ENCODE measurements at regions not wholly inside any gene's neighbourhood (a gene's known extent, or its start where the extent isn't known, plus 50 kb on each side); places are given as distances from the start of the nearest gene placed in this dataset.

- no peak for TF ChIP-seq CHD7 (IDR thresholded peaks at IDR 0.05; ENCODE audit: insufficient replicate concordance, low read length)
- TF ChIP-seq HDAC6 (IDR thresholded peaks at IDR 0.05; ENCODE audit: low read depth, low read length): no peak
Observed at GRCh38 chr4:35972814-35973213, 271.5 kb downstream of the ARAP2 start (continued).
